Panc1 (cell line): ENCODE measurements at regions not wholly inside any gene's neighbourhood (a gene's known extent, or its start where the extent isn't known, plus 50 kb on each side); places are given as distances from the start of the nearest gene placed in this dataset.

ENCODE experiments used
- ATAC-seq: fragments of 200-7000 bp; cut with Tn5 transposase; 2 replicates; pipeline ENCODE4 v1.9.1; 2020; ENCODE audit warnings: mild to moderate bottlenecking, moderate library complexity
- BruUV-seq: library from RNA; stranded (reverse); fragments of 400-500 nt; replicated peaks from 2 replicates; lab custom pipeline; 2021; lab: Mats Ljungman, UMichigan
- CTCF ChIA-PET: fragments of 300-600 bp; sonication (Branson Sonifier 250); formaldehyde crosslinking; loops from one replicate; lab custom pipeline; 2022; ENCODE audit warnings: antibody characterized with exemption; lab: Charles Lee
- POLR2A ChIA-PET: fragments of 300-600 bp; sonication (Branson Sonifier 250); formaldehyde crosslinking; loops from one replicate; lab custom pipeline; 2022; ENCODE audit warnings: antibody characterized with exemption; lab: Charles Lee
- DNase-seq: peaks from one replicate; pipeline ENCODE4 v3.0.0-alpha.2; 2010; ENCODE audit warnings: low read depth, low spot score
- H3K27ac ChIP-seq: 2 replicates; pipeline ENCODE4 v1.5.1; 2011; ENCODE audit warnings: mild to moderate bottlenecking, low read length, inconsistent platforms
- H3K27me3 ChIP-seq: fragments of 200-500 bp; sonication (Bioruptor generic); 2 replicates; pipeline ENCODE4 v1.6.0; 2014; ENCODE audit warnings: low read length, inconsistent platforms; ENCODE audit not compliant: control insufficient read depth, insufficient read depth
- H3K36me3 ChIP-seq: fragments of 200-500 bp; sonication (Bioruptor generic); 2 replicates; pipeline ENCODE4 v1.5.1; 2014; ENCODE audit warnings: inconsistent platforms, mild to moderate bottlenecking, low read length, moderate library complexity; ENCODE audit not compliant: control insufficient read depth, insufficient read depth
- H3K4me1 ChIP-seq: 2 replicates; pipeline ENCODE4 v1.5.1; 2011; ENCODE audit warnings: inconsistent platforms, mild to moderate bottlenecking, low read length, moderate library complexity; ENCODE audit not compliant: control insufficient read depth, insufficient read depth
- H3K4me3 ChIP-seq, 2 experiments: 2 replicates each; pipeline ENCODE4 v1.5.1; 2011 to 2012; ENCODE audit warnings: low read depth in 2 of 2, low read length in 2 of 2, mild to moderate bottlenecking in 2 of 2, inconsistent platforms in 1 of 2, moderate library complexity in 1 of 2
- H3K9me3 ChIP-seq: fragments of 200-500 bp; sonication (Bioruptor generic); 2 replicates; pipeline ENCODE4 v1.5.1; 2014; ENCODE audit warnings: low read depth, mild to moderate bottlenecking, inconsistent platforms, low read length, moderate library complexity; ENCODE audit not compliant: control insufficient read depth, insufficient read depth
- CTCF ChIP-seq: fragments of 450-650 bp; IDR thresholded peaks from 2 replicates; pipeline ENCODE4 v1.5.1; 2017; ENCODE audit warnings: mild to moderate bottlenecking
- POLR2AphosphoS5 ChIP-seq: IDR thresholded peaks from 2 replicates; pipeline ENCODE4 v1.6.1; 2012; ENCODE audit warnings: mild to moderate bottlenecking, low read depth, low read length, moderate library complexity
- REST ChIP-seq, 2 experiments: IDR thresholded peaks; 2 replicates each; pipeline ENCODE4 v1.6.1; 2011 to 2012; ENCODE audit warnings: low read depth in 2 of 2, control low read depth in 1 of 2, low read length in 1 of 2, mild to moderate bottlenecking in 1 of 2, moderate library complexity in 1 of 2; ENCODE audit not compliant: insufficient read depth in 1 of 2
- SIN3A ChIP-seq: IDR thresholded peaks from 2 replicates; pipeline ENCODE4 v1.6.1; 2012; ENCODE audit warnings: low read depth, mild to moderate bottlenecking, low read length, moderate library complexity, borderline replicate concordance; ENCODE audit not compliant: insufficient read depth
- TCF7L2 ChIP-seq: IDR thresholded peaks from 2 replicates; pipeline ENCODE4 v1.6.1; 2011; ENCODE audit warnings: mild to moderate bottlenecking, low read depth, low read length, inconsistent platforms
- in situ Hi-C: cut with HindIII; loops from 2 replicates; pipeline ENCODE4 v1.10.0; 2016; ENCODE audit warnings: low sequenced_read_pairs, low pct_unique_long_range_greater_than_20kb
- intact Hi-C: fragments of 100-400 bp; cut with micrococcal nuclease; formaldehyde crosslinking; loops from one replicate; pipeline ENCODE4 v1.10.0; 2022; ENCODE audit not compliant: unreplicated experiment

- in situ Hi-C loops (no loop called here), intact Hi-C loops (no loop called here)
- Histone ChIP-seq H3K27me3 (0 out of 2 replicates have a peak, but pooled peaks cover 2% of the 10 kb centered on the region), H3K36me3 (no peaks in the 10 kb centered on the region), H3K9me3 (no peaks in the 10 kb centered on the region), H3K4me3 (no peak overlapping the region), H3K4me1 (no peaks in the 10 kb centered on the region), H3K27ac (no peak overlapping the region)
- POLR2A ChIA-PET = no interaction called here
- CTCF ChIA-PET = no interaction called here
- ATAC-seq (no peak), DNase-seq (no peak)
- TF ChIP-seq SIN3A (no peak), REST (IDR thresholded peaks at IDR 0.05; ENCODE audit: insufficient read depth in 1 of 2, low read depth in 2 of 2, low read length in 1 of 2) (no peak), POLR2AphosphoS5 (no peak), TCF7L2 (no peak), CTCF (no peak)
- no TSS peak for BruUV-seq
These were observed 234.6 kb upstream of the MKI67 start for GRCh38 chr10:128360783-128361182.

GRCh38 chr10:128361487-128361886 is 235.3 kb upstream of the MKI67 start:
- POLR2A ChIA-PET = no interaction called here
- in situ Hi-C loops = no loop called here
- no peak for ATAC-seq

More at GRCh38 chr10:128361487-128361886, 235.3 kb upstream of the MKI67 start:
- H3K27ac ChIP-seq = no peak overlapping the region
- H3K4me3 ChIP-seq = no peak overlapping the region
- no peaks in the 10 kb centered on the region for H3K4me1 ChIP-seq
- H3K9me3 ChIP-seq = no peaks in the 10 kb centered on the region
- no peak for DNase-seq
- BruUV-seq = no TSS peak
- intact Hi-C loops = no loop called here
- H3K27me3 ChIP-seq = 0 out of 2 replicates have a peak, but pooled peaks cover 2% of the 10 kb centered on the region
- no peaks in the 10 kb centered on the region for H3K36me3 ChIP-seq
- TF ChIP-seq REST (IDR thresholded peaks at IDR 0.05; ENCODE audit: insufficient read depth in 1 of 2, low read depth in 2 of 2, low read length in 1 of 2) = no peak
- no peak for TF ChIP-seq POLR2AphosphoS5
- TF ChIP-seq SIN3A = no peak
- no peak for TF ChIP-seq TCF7L2
- TF ChIP-seq CTCF = no peak
- CTCF ChIA-PET = no interaction called here
